Stomach (tissue), 8 donors: ENCODE measurements at regions not wholly inside any gene's neighbourhood (a gene's known extent, or its start where the extent isn't known, plus 50 kb on each side); places are given as distances from the start of the nearest gene placed in this dataset.

Source experiments
- DNase-seq, 2 donors: peaks; one replicate each; pipeline versions ENCODE4 v3.0.0 to v3.0.0-alpha.2; 2013 to 2019
- H3K27ac ChIP-seq, 5 donors: fragments of 200-600 bp in 4 of 5; sonication (generic) in 4 of 5; one replicate each; pipeline ENCODE4 v1.5.1; 2013 to 2019; ENCODE audit warnings: mild to moderate bottlenecking in 1 of 5, moderate library complexity in 1 of 5
- H3K27me3 ChIP-seq, 3 donors: fragments of 200-600 bp; sonication (generic); one replicate each; pipeline ENCODE4 v1.5.1; 2017 to 2019; ENCODE audit warnings: mixed run types in 1 of 3
- H3K36me3 ChIP-seq, 4 donors: fragments of 200-600 bp; sonication (generic); 1 replicate in 3 of 4; 2 replicates in 1 of 4; pipeline ENCODE4 v1.5.1; 2016 to 2019
- H3K4me1 ChIP-seq, 4 donors: fragments of 200-600 bp; sonication (generic); one replicate each; pipeline ENCODE4 v1.5.1; 2016 to 2019
- H3K4me3 ChIP-seq, 4 donors: fragments of 200-600 bp; sonication (generic) in 3 of 4; one replicate each; pipeline ENCODE4 v1.5.1; 2016 to 2019; ENCODE audit warnings: mild to moderate bottlenecking in 1 of 4
- H3K9me3 ChIP-seq, 4 donors: fragments of 200-600 bp; sonication (generic); one replicate each; pipeline ENCODE4 v1.5.1; 2016 to 2019
- CTCF ChIP-seq, 7 experiments: fragments of 450-650 bp in 4 of 7; fragments of 200-600 bp in 3 of 7; sonication (generic) in 3 of 7; IDR thresholded peaks; one replicate each; pipeline ENCODE4 v1.5.1; 2016 to 2019; ENCODE audit warnings: antibody characterized with exemption in 7 of 7, control low read depth in 2 of 7, mild to moderate bottlenecking in 1 of 7
- EP300 ChIP-seq: sonication (generic); formaldehyde crosslinking; IDR thresholded peaks from one replicate; pipeline ENCODE4 v1.6.1; 2017; ENCODE audit warnings: antibody characterized with exemption
- POLR2A ChIP-seq, 4 donors: fragments of 450-650 bp; IDR thresholded peaks; one replicate each; pipeline ENCODE4 v1.6.1; 2016; ENCODE audit warnings: antibody characterized with exemption in 4 of 4, control low read depth in 2 of 4, mild to moderate bottlenecking in 1 of 4, moderate library complexity in 1 of 4
- POLR2AphosphoS5 ChIP-seq, 3 donors: sonication (generic); formaldehyde crosslinking; IDR thresholded peaks; one replicate each; pipeline ENCODE4 v1.6.1; 2016; ENCODE audit warnings: antibody characterized with exemption in 3 of 3
- WGBS, 5 donors: extraction: QIAGEN DNeasy Blood & Tissue Kit in 3 of 5; methylation state at CpG; one replicate each; pipeline versions ENCODE4 v1.1.5 to v1.1.7; 2013 to 2018; 5-methylcytosine and 5-hydroxymethylcytosine counted together
- intact Hi-C: fragments of 100-400 bp; cut with DNase I; formaldehyde crosslinking; loops from one replicate; pipeline ENCODE4 v1.15.1; 2023; ENCODE audit warnings: low total_unique reads
- donor health status: healthy with polysubstance abuse.
- donor health status: Bipolar disorder and iron deficiency.
- donor health status: healthy.

GRCh38 chr20:55790178-55790577, 215.1 kb downstream of the CBLN4 start:
- intact Hi-C loops = no loop called here
- WGBS, 5 donors = 35 to 68% (median 49%) methylated on average over 6 of the region's 6 CpGs
- DNase-seq = peak in 1 of 2 donors; percentile 23

GRCh38 chr20:55784036-55784435, 221.3 kb downstream of the CBLN4 start:
- DNase-seq = no peak
- WGBS, 5 donors = 37 to 54% (median 44%) methylated on average over 2 of the region's 2 CpGs
- intact Hi-C loops = no loop called here
- no peak for TF ChIP-seq POLR2A (IDR thresholded peaks at IDR 0.05)
- no peak for TF ChIP-seq EP300
- no peak for TF ChIP-seq CTCF (IDR thresholded peaks at IDR 0.05)
- TF ChIP-seq POLR2AphosphoS5 (IDR thresholded peaks at IDR 0.05) = no peak
- H3K27me3 ChIP-seq = no peaks in the 10 kb centered on the region
- H3K27ac ChIP-seq = no peak overlapping the region
- peaks cover 0 to 3% (median 0%) of the 10 kb centered on the region in 4 donors for H3K9me3 ChIP-seq
- peaks cover 0 to 4% (median 0%) of the 10 kb centered on the region in 4 donors for H3K4me1 ChIP-seq
- H3K4me3 ChIP-seq = no peak overlapping the region
- no peaks in the 10 kb centered on the region for H3K36me3 ChIP-seq

More at GRCh38 chr20:55790178-55790577, 215.1 kb downstream of the CBLN4 start:
- no peaks in the 10 kb centered on the region for H3K36me3 ChIP-seq
- TF ChIP-seq POLR2A (IDR thresholded peaks at IDR 0.05) = no peak
- no peak for TF ChIP-seq POLR2AphosphoS5 (IDR thresholded peaks at IDR 0.05)
- TF ChIP-seq CTCF (IDR thresholded peaks at IDR 0.05) = no peak
- no peak for TF ChIP-seq EP300
- H3K27ac ChIP-seq = no peak overlapping the region
- no peak overlapping the region for H3K4me3 ChIP-seq
- no peaks in the 10 kb centered on the region for H3K27me3 ChIP-seq
- no peaks in the 10 kb centered on the region for H3K4me1 ChIP-seq
- no peaks in the 10 kb centered on the region for H3K9me3 ChIP-seq

- H3K27ac ChIP-seq = no peak overlapping the region
- no peaks in the 10 kb centered on the region for H3K36me3 ChIP-seq
- H3K27me3 ChIP-seq = no peaks in the 10 kb centered on the region
- no peak overlapping the region for H3K4me3 ChIP-seq
- no peak for DNase-seq
- WGBS, 5 donors = 49 to 74% (median 64%) methylated on average over 3 of the region's 3 CpGs
- peaks cover 0 to 4% (median 0%) of the 10 kb centered on the region in 4 donors for H3K4me1 ChIP-seq
- TF ChIP-seq EP300 (no peak), POLR2AphosphoS5 (IDR thresholded peaks at IDR 0.05) (no peak), CTCF (IDR thresholded peaks at IDR 0.05) (no peak), POLR2A (IDR thresholded peaks at IDR 0.05) (no peak)
- peaks cover 0 to 3% (median 0%) of the 10 kb centered on the region in 4 donors for H3K9me3 ChIP-seq
- intact Hi-C loops = no loop called here
These were observed 221.9 kb downstream of the CBLN4 start for GRCh38 chr20:55783381-55783780.

DNA sequence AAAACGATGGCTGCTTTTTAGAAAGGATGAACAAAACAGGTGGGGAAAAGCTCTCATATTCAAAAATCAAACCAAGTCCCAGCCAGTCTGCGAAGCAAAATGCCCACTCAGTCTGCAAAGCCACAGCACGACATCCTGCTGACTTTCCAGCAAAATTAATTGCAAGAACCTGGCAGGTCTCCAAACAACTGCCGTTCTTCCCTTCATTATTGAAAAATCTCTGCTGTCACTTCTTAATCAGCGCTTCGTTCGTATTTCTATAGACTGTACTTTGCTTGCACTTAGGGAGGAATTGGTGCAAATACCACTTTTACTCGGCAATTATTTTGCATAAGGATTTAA, 222.4 kb downstream of the CBLN4 start:
- Histone ChIP-seq H3K4me1 (peaks cover 0 to 4% (median 0%) of the 10 kb centered on the region in 4 donors), H3K4me3 (no peak overlapping the region), H3K27me3 (no peaks in the 10 kb centered on the region), H3K27ac (no peak overlapping the region), H3K36me3 (no peaks in the 10 kb centered on the region), H3K9me3 (peaks cover 0 to 3% (median 0%) of the 10 kb centered on the region in 4 donors)
- intact Hi-C loops = no loop called here
- DNase-seq = peak in 1 of 2 donors; percentile 40
- 16 to 34% (median 30%) methylated on average over 8 of the region's 8 CpGs for WGBS, 5 donors
- TF ChIP-seq CTCF (IDR thresholded peaks at IDR 0.05) (no peak), POLR2AphosphoS5 (IDR thresholded peaks at IDR 0.05) (no peak)
